ENCODE measurements at regions not wholly inside any gene's neighbourhood (a gene's known extent, or its start where the extent isn't known, plus 50 kb on each side); places are given as distances from the start of the nearest gene placed in this dataset.

- intact Hi-C loops (cut with micrococcal nuclease; ENCODE audit: unreplicated experiment) = no loop called here
- POLR2A ChIA-PET = no interaction called here
- CTCF ChIA-PET (ENCODE audit: unreplicated experiment) = no interaction called here
- no peaks in the 10 kb centered on the region for H3K4me1 ChIP-seq (ENCODE audit: insufficient read depth, low read length, poor library complexity, severe bottlenecking)
- no peaks in the 10 kb centered on the region for H3K9me2 ChIP-seq (ENCODE audit: insufficient read depth, low read length)
- H3K27ac ChIP-seq (ENCODE audit: low read depth, low read length, poor library complexity, severe bottlenecking) = no peak overlapping the region
- H3K36me3 ChIP-seq (ENCODE audit: insufficient read depth, low read length) = no peaks in the 10 kb centered on the region
- no peaks in the 10 kb centered on the region for H4K20me1 ChIP-seq (ENCODE audit: insufficient read depth, low read length)
- H2AFZ ChIP-seq (ENCODE audit: low read length) = no peak overlapping the region
- TF ChIP-seq, protein P1, sequence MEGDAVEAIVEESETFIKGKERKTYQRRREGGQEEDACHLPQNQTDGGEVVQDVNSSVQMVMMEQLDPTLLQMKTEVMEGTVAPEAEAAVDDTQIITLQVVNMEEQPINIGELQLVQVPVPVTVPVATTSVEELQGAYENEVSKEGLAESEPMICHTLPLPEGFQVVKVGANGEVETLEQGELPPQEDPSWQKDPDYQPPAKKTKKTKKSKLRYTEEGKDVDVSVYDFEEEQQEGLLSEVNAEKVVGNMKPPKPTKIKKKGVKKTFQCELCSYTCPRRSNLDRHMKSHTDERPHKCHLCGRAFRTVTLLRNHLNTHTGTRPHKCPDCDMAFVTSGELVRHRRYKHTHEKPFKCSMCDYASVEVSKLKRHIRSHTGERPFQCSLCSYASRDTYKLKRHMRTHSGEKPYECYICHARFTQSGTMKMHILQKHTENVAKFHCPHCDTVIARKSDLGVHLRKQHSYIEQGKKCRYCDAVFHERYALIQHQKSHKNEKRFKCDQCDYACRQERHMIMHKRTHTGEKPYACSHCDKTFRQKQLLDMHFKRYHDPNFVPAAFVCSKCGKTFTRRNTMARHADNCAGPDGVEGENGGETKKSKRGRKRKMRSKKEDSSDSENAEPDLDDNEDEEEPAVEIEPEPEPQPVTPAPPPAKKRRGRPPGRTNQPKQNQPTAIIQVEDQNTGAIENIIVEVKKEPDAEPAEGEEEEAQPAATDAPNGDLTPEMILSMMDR (conservative IDR thresholded peaks at IDR 0.05; ENCODE audit: low read length) = no peak
- DNase-seq (ENCODE audit: low spot score) = no peak
- no TSS peak for BruUV-seq (replicated peaks)
- no peaks in the 10 kb centered on the region for H3K9me3 ChIP-seq (ENCODE audit: low read length)
- H3K4me2 ChIP-seq (ENCODE audit: low read length) = no peak overlapping the region
- H3K4me3 ChIP-seq (ENCODE audit: low read depth, low read length, poor library complexity, severe bottlenecking) = no peak overlapping the region
- H3K79me2 ChIP-seq (ENCODE audit: insufficient read depth, low read depth, low read length) = no peaks in the 10 kb centered on the region
Observed at GRCh38 chr11:80061056-80061455, 620.2 kb upstream of the TENM4 start.

DNA sequence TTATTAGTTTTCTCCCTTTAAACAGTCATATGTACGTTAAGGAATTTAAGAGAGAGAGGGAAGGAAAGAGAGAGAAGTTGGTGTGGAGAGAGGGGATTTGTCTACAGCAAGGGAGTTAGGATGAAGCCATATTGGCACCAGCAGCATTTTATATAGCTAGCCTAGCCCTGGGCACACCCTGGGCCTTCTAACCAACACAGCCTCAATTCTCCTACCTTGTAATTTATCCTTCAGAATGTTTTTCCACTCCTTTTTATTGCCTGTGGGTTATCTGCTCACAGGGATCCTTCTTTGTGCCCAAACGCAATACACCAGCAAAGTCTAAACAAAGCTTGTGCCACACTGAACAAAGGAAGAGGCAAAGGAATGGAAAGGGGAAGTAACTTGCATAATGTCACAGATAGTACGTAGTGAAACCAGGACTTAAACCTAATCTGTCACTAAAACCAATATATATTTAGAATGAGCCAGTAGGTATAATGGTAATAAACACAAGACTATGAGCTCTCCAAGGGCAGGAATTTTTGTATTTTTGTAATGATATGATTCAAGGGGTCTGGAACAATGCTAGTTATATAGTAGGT lies 613.8 kb upstream of the TENM4 start:
- BruUV-seq (replicated peaks) = no TSS peak
- Histone ChIP-seq H3K4me2 (ENCODE audit: low read length) (no peak overlapping the region), H3K36me3 (ENCODE audit: insufficient read depth, low read length) (no peaks in the 10 kb centered on the region), H3K9me2 (ENCODE audit: insufficient read depth, low read length) (no peaks in the 10 kb centered on the region), H2AFZ (ENCODE audit: low read length) (no peak overlapping the region), H3K4me1 (ENCODE audit: insufficient read depth, low read length, poor library complexity, severe bottlenecking) (no peaks in the 10 kb centered on the region), H4K20me1 (ENCODE audit: insufficient read depth, low read length) (no peaks in the 10 kb centered on the region), H3K27ac (ENCODE audit: low read depth, low read length, poor library complexity, severe bottlenecking) (no peak overlapping the region), H3K4me3 (ENCODE audit: low read depth, low read length, poor library complexity, severe bottlenecking) (no peak overlapping the region), H3K79me2 (ENCODE audit: insufficient read depth, low read depth, low read length) (no peaks in the 10 kb centered on the region), H3K9me3 (ENCODE audit: low read length) (no peaks in the 10 kb centered on the region)
- intact Hi-C loops (cut with micrococcal nuclease; ENCODE audit: unreplicated experiment) = no loop called here
- ChIA-PET CTCF (ENCODE audit: unreplicated experiment) (no interaction called here), POLR2A (no interaction called here)
- no peak for DNase-seq (ENCODE audit: low spot score)
- no peak for TF ChIP-seq EZH2phosphoT487 (IDR thresholded peaks at IDR 0.05; ENCODE audit: borderline replicate concordance, low read depth, low read length)
- TF ChIP-seq, protein P1 (conservative IDR thresholded peaks at IDR 0.05; ENCODE audit: low read length) = no peak

GRCh38 chr11:80048513-80048912 lies 607.7 kb upstream of the TENM4 start:
- Histone ChIP-seq H3K27ac (ENCODE audit: low read depth, low read length, poor library complexity, severe bottlenecking) (no peak overlapping the region), H3K36me3 (ENCODE audit: insufficient read depth, low read length) (no peaks in the 10 kb centered on the region), H2AFZ (ENCODE audit: low read length) (no peak overlapping the region), H3K4me1 (ENCODE audit: insufficient read depth, low read length, poor library complexity, severe bottlenecking) (no peaks in the 10 kb centered on the region), H3K4me3 (ENCODE audit: low read depth, low read length, poor library complexity, severe bottlenecking) (no peak overlapping the region), H3K9me2 (ENCODE audit: insufficient read depth, low read length) (no peaks in the 10 kb centered on the region), H3K9me3 (ENCODE audit: low read length) (no peaks in the 10 kb centered on the region), H3K79me2 (ENCODE audit: insufficient read depth, low read depth, low read length) (no peaks in the 10 kb centered on the region), H4K20me1 (ENCODE audit: insufficient read depth, low read length) (no peaks in the 10 kb centered on the region), H3K4me2 (ENCODE audit: low read length) (no peak overlapping the region)
- intact Hi-C loops (cut with micrococcal nuclease; ENCODE audit: unreplicated experiment) = no loop called here
- POLR2A ChIA-PET = no interaction called here
- no peak for TF ChIP-seq EZH2phosphoT487 (IDR thresholded peaks at IDR 0.05; ENCODE audit: borderline replicate concordance, low read depth, low read length)
- TF ChIP-seq, protein P1 (conservative IDR thresholded peaks at IDR 0.05; ENCODE audit: low read length) = no peak
- CTCF ChIA-PET (ENCODE audit: unreplicated experiment) = no interaction called here
- no peak for DNase-seq (ENCODE audit: low spot score)
- no TSS peak for BruUV-seq (replicated peaks)
